GM12891 (cell line): ENCODE measurements at regions not wholly inside any gene's neighbourhood (a gene's known extent, or its start where the extent isn't known, plus 50 kb on each side); places are given as distances from the start of the nearest gene placed in this dataset.

Source experiments
- POLR2A ChIP-seq: IDR thresholded peaks from 2 replicates; pipeline ENCODE4 v1.6.1; 2011; ENCODE audit warnings: low read depth, low read length, control low read depth
- POLR2AphosphoS5 ChIP-seq: IDR thresholded peaks from 2 replicates; pipeline ENCODE4 v1.6.1; 2011; ENCODE audit warnings: low read depth, low read length, control low read depth
- POU2F2 ChIP-seq: IDR thresholded peaks from 2 replicates; pipeline ENCODE4 v1.6.1; 2011; ENCODE audit warnings: low read depth, mild to moderate bottlenecking, control low read depth, low read length, moderate library complexity
- TAF1 ChIP-seq: IDR thresholded peaks from 2 replicates; pipeline ENCODE4 v1.6.1; 2011; ENCODE audit warnings: low read depth, low read length, control low read depth

DNA sequence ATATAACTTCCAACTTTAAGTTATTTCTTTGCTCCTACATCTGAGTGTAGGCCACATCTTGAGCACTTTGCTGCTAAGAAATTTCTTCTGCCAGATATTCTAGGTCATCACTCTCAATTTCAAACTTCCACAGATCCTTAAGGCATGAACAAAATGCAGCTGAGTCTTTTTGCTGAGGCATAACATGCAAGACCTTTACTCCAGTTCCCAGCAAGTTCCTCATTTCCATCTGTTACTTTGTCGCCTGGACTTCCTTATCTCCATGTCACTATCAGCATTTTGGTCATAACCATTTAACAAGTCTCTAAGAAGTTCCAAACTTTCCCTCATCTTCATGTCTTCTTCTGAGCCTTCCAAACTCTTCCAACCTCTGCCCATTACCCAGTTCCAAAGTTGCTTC lies 1077.3 kb upstream of the TMEFF2 start:
- TF ChIP-seq POLR2A (no peak), POLR2AphosphoS5 (no peak), TAF1 (no peak), POU2F2 (no peak)
